Activated CD4-positive, alpha-beta T cell treated with anti-CD3 and anti-CD28 coated beads, Interleukin-2, amount 50 U/mL, for 48 hours (primary cell): ENCODE measurements at regions not wholly inside any gene's neighbourhood (a gene's known extent, or its start where the extent isn't known, plus 50 kb on each side); places are given as distances from the start of the nearest gene placed in this dataset.

Experiments used
- DNase-seq, 2 experiments: peaks; one replicate each; pipeline ENCODE4 v3.0.0-alpha.2; 2020

GRCh38 chr1:170318736-170319135 is 173.0 kb downstream of the NTMT2 start:
- DNase-seq, result no peak

- DNase-seq, result no peak
Measured at GRCh38 chr1:170321113-170321512, 175.4 kb downstream of the NTMT2 start.

- DNase-seq, result no peak
Measured at GRCh38 chr1:170326186-170326585, 180.4 kb downstream of the NTMT2 start.

- no peak for DNase-seq
Measured at GRCh38 chr1:170332801-170333200, 187.0 kb downstream of the NTMT2 start.

- DNase-seq, result no peak
Measured at GRCh38 chr1:170337413-170337994, 191.7 kb downstream of the NTMT2 start.

- DNase-seq, result no peak
Measured at GRCh38 chr1:170339534-170339933, 192.4 kb upstream of the GORAB start.

GRCh38 chr1:170340308-170340707 is 191.7 kb upstream of the GORAB start:
- DNase-seq, result no peak

- no peak for DNase-seq
Measured at GRCh38 chr1:170351366-170351946, 180.5 kb upstream of the GORAB start.

GRCh38 chr1:170354246-170354645 is 177.7 kb upstream of the GORAB start:
- DNase-seq, result no peak

- no peak for DNase-seq
Measured at GRCh38 chr1:170354690-170355089, 177.3 kb upstream of the GORAB start.

GRCh38 chr1:170355267-170355801 is 176.6 kb upstream of the GORAB start:
- no peak for DNase-seq

GRCh38 chr1:170356585-170356984 is 175.4 kb upstream of the GORAB start:
- DNase-seq, result no peak

- DNase-seq, result no peak
Measured at GRCh38 chr1:170357750-170358149, 174.2 kb upstream of the GORAB start.

GRCh38 chr1:170360601-170361000 is 171.4 kb upstream of the GORAB start:
- no peak for DNase-seq

GRCh38 chr1:170365331-170365730 is 166.6 kb upstream of the GORAB start:
- no peak for DNase-seq

- no peak for DNase-seq
Measured at GRCh38 chr1:170366980-170367379, 165.0 kb upstream of the GORAB start.

- no peak for DNase-seq
Measured at GRCh38 chr1:170367615-170368014, 164.4 kb upstream of the GORAB start.

- no peak for DNase-seq
Measured at GRCh38 chr1:170369000-170369399, 163.0 kb upstream of the GORAB start.

- no peak for DNase-seq
Measured at GRCh38 chr1:170369417-170369816, 162.5 kb upstream of the GORAB start.

- DNase-seq, result no peak
Measured at GRCh38 chr1:170370087-170370486, 161.9 kb upstream of the GORAB start.

- DNase-seq, result no peak
Measured at GRCh38 chr1:170375082-170375723, 156.8 kb upstream of the GORAB start.

- DNase-seq, result no peak
Measured at GRCh38 chr1:170376801-170377385, 155.1 kb upstream of the GORAB start.

GRCh38 chr1:170377440-170377839 is 154.5 kb upstream of the GORAB start:
- no peak for DNase-seq
